ENCODE measurements at regions not wholly inside any gene's neighbourhood (a gene's known extent, or its start where the extent isn't known, plus 50 kb on each side); places are given as distances from the start of the nearest gene placed in this dataset.

GRCh38 chr4:96352051-96352517 lies 512.2 kb downstream of the PDHA2 start:
- TF ChIP-seq CTCF (IDR thresholded peaks at IDR 0.05; ENCODE audit: poor library complexity) (peak; percentile 51), EZH2phosphoT487 (IDR thresholded peaks at IDR 0.05; ENCODE audit: low read depth, severe bottlenecking, unreplicated experiment) (no peak), EZH2 (IDR thresholded peaks at IDR 0.05; ENCODE audit: borderline replicate concordance) (no peak)
